Activated CD4-positive, alpha-beta memory T cell treated with anti-CD3 and anti-CD28 coated beads, Interleukin-2, amount 10 ng/mL, durations not matched to agents 7 days and 5 days (primary cell): ENCODE measurements at regions not wholly inside any gene's neighbourhood (a gene's known extent, or its start where the extent isn't known, plus 50 kb on each side); places are given as distances from the start of the nearest gene placed in this dataset.

Experiments used
- CTCF ChIA-PET: fragments of 350-600 bp; sonication (Branson Sonifier 250); formaldehyde crosslinking; loops from one replicate; lab custom pipeline; 2021; ENCODE audit warnings: antibody characterized with exemption, inconsistent platforms; lab: Charles Lee
- POLR2A ChIA-PET: fragments of 350-600 bp; sonication (Branson Sonifier 250); formaldehyde crosslinking; loops from one replicate; lab custom pipeline; 2021; ENCODE audit warnings: antibody characterized with exemption; lab: Charles Lee
- DNase-seq: peaks from one replicate; pipeline ENCODE4 v3.0.0-alpha.2; 2020
- H3K27ac Mint-ChIP-seq: one replicate; pipeline ENCODE4 v1.8.0; 2021; ENCODE audit warnings: mild to moderate bottlenecking, mixed read lengths
- H3K27me3 Mint-ChIP-seq: one replicate; pipeline ENCODE4 v1.8.0; 2021; ENCODE audit warnings: mixed read lengths
- H3K36me3 Mint-ChIP-seq: one replicate; pipeline ENCODE4 v1.8.0; 2021; ENCODE audit warnings: low read depth, mixed read lengths
- H3K4me1 Mint-ChIP-seq: one replicate; pipeline ENCODE4 v1.8.0; 2021; ENCODE audit warnings: mixed read lengths
- H3K4me3 Mint-ChIP-seq: one replicate; pipeline ENCODE4 v1.8.0; 2021; ENCODE audit warnings: mild to moderate bottlenecking, mixed read lengths
- H3K9me3 Mint-ChIP-seq: one replicate; pipeline ENCODE4 v1.8.0; 2021; ENCODE audit warnings: mixed read lengths

DNA sequence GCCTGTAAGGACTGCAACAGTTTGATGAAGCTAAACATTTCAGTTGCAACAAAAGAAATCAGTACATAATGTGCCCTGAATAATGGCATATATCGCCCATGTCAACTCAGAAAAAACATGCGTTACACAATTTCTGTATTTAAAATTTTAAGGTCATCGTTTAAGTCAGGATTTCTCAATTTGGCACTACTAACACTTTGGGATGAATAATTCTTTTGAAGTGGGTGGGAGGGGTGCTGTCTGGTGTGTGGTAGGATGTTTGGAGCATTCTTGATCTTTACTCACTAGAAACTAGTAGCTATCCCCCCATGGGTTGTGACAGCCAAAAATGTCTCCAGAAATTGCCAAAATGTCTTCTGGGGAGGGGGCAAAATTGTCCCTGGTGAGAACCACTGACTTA, 50.7 kb upstream of the CNTNAP4 start:
- H3K27ac Mint-ChIP-seq: no peak overlapping the region

More for the DNA sequence above, 50.7 kb upstream of the CNTNAP4 start:
- peaks cover 3% of the 10 kb centered on the region for H3K9me3 Mint-ChIP-seq
- POLR2A ChIA-PET: no interaction called here
- DNase-seq: no peak
- no peaks in the 10 kb centered on the region for H3K27me3 Mint-ChIP-seq
- no peaks in the 10 kb centered on the region for H3K4me1 Mint-ChIP-seq
- H3K4me3 Mint-ChIP-seq: no peak overlapping the region
- CTCF ChIA-PET: no interaction called here
- H3K36me3 Mint-ChIP-seq: no peaks in the 10 kb centered on the region
